ENCODE measurements at regions not wholly inside any gene's neighbourhood (a gene's known extent, or its start where the extent isn't known, plus 50 kb on each side); places are given as distances from the start of the nearest gene placed in this dataset.
"Not testable (repeated sequence)": the region's sequence is repeated elsewhere in the genome, so short reads cannot be mapped to it uniquely, and the experiment has no call there.

- intact Hi-C loops (cut with DNase I), result no loop called here
- Histone ChIP-seq H3K4me1 (no peaks in the 10 kb centered on the region), H3K27me3 (ENCODE audit: insufficient read depth in 3 of 3, low read length in 2 of 3) (peaks cover 0 to 9% (median 0%) of the 10 kb centered on the region in 3 donors), H3K27ac (no peak overlapping the region), H3K9me3 (no peaks in the 10 kb centered on the region), H3K4me3 (no peak overlapping the region), H3K36me3 (ENCODE audit: insufficient read depth in 1 of 2, low read depth in 1 of 2) (no peaks in the 10 kb centered on the region)
- no peak for TF ChIP-seq CTCF (IDR thresholded peaks at IDR 0.05)
- no peak for DNase-seq
- WGBS, 3 donors, result 72 to 83% (median 79%) methylated on average over 4 of the region's 4 CpGs
- no peak for ATAC-seq
Measured at GRCh38 chr20:58032599-58032998, 195.9 kb downstream of the ANKRD60 start.

- 94 to 95% (median 95%) methylated on average over 7 of the region's 7 CpGs for WGBS, 3 donors
- DNase-seq; H3K27ac ChIP-seq; H3K4me3 ChIP-seq; H3K27me3 ChIP-seq (ENCODE audit: insufficient read depth in 3 of 3, low read length in 2 of 3); H3K9me3 ChIP-seq; intact Hi-C loops (cut with DNase I); H3K36me3 ChIP-seq (ENCODE audit: insufficient read depth in 1 of 2, low read depth in 1 of 2); H3K4me1 ChIP-seq; ATAC-seq: not testable (repeated sequence)
Measured at GRCh38 chr20:58031350-58031749, 197.1 kb downstream of the ANKRD60 start.

- TF ChIP-seq CTCF (IDR thresholded peaks at IDR 0.05), result peak; percentile 24
- Histone ChIP-seq H3K9me3 (no peaks in the 10 kb centered on the region), H3K4me1 (no peaks in the 10 kb centered on the region), H3K4me3 (no peak overlapping the region), H3K27ac (no peak overlapping the region), H3K36me3 (ENCODE audit: insufficient read depth in 1 of 2, low read depth in 1 of 2) (no peaks in the 10 kb centered on the region), H3K27me3 (ENCODE audit: insufficient read depth in 3 of 3, low read length in 2 of 3) (peaks cover 0 to 11% (median 0%) of the 10 kb centered on the region in 3 donors)
- intact Hi-C loops (cut with DNase I), result loop anchor here in 1 of 2 donors (5.0 kb wide), 1 partner anchor 371 kb away; no protein-coding TSS in a partner anchor
- no peak for DNase-seq
- ATAC-seq, result no peak
- 78 to 91% (median 89%) methylated on average over 3 of the region's 3 CpGs for WGBS, 3 donors
Measured at GRCh38 chr20:58028123-58028522, 200.3 kb downstream of the ANKRD60 start.

- no peak for ATAC-seq
- intact Hi-C loops (cut with DNase I), result loop anchor here in 1 of 2 donors (5.0 kb wide), 1 partner anchor 369 kb away; no protein-coding TSS in a partner anchor
Measured at GRCh38 chr20:58026361-58026760, 202.1 kb downstream of the ANKRD60 start.

GRCh38 chr20:58025233-58025632, 203.2 kb downstream of the ANKRD60 start:
- TF ChIP-seq CTCF (IDR thresholded peaks at IDR 0.05), result no peak
- Histone ChIP-seq H3K27me3 (ENCODE audit: insufficient read depth in 3 of 3, low read length in 2 of 3) (peaks cover 0 to 15% (median 0%) of the 10 kb centered on the region in 3 donors), H3K27ac (no peak overlapping the region), H3K9me3 (no peaks in the 10 kb centered on the region), H3K36me3 (ENCODE audit: insufficient read depth in 1 of 2, low read depth in 1 of 2) (no peaks in the 10 kb centered on the region), H3K4me3 (no peak overlapping the region), H3K4me1 (peaks cover 4% of the 10 kb centered on the region)
- DNase-seq (no peak), ATAC-seq (peak in 1 of 4 donors; percentile 46)
- intact Hi-C loops (cut with DNase I), result loop anchor here in 1 of 2 donors (5.0 kb wide), 1 partner anchor 368 kb away; no protein-coding TSS in a partner anchor
- WGBS, 3 donors, result 15 to 34% (median 18%) methylated on average over 3 of the region's 3 CpGs

More at GRCh38 chr20:58026361-58026760, 202.1 kb downstream of the ANKRD60 start:
- no peaks in the 10 kb centered on the region for H3K36me3 ChIP-seq (ENCODE audit: insufficient read depth in 1 of 2, low read depth in 1 of 2)
- peaks cover 0 to 14% (median 0%) of the 10 kb centered on the region in 3 donors for H3K27me3 ChIP-seq (ENCODE audit: insufficient read depth in 3 of 3, low read length in 2 of 3)
- H3K4me1 ChIP-seq, result no peaks in the 10 kb centered on the region
- no peak overlapping the region for H3K27ac ChIP-seq
- WGBS, 3 donors, result 84 to 96% (median 87%) methylated on average over 2 of the region's 2 CpGs
- no peaks in the 10 kb centered on the region for H3K9me3 ChIP-seq
- DNase-seq, result no peak
- no peak overlapping the region for H3K4me3 ChIP-seq
- no peak for TF ChIP-seq CTCF (IDR thresholded peaks at IDR 0.05)

All from psoas muscle (tissue), 7 donors.